ENCODE measurements at regions not wholly inside any gene's neighbourhood (a gene's known extent, or its start where the extent isn't known, plus 50 kb on each side); places are given as distances from the start of the nearest gene placed in this dataset.

- no peaks in the 10 kb centered on the region for H4K20me1 ChIP-seq (replicated peaks; ENCODE audit: control insufficient read depth, extremely low read depth, insufficient read depth, low read length)
- H3K9me1 ChIP-seq (replicated peaks; ENCODE audit: control insufficient read depth, extremely low read depth, insufficient read depth, low read length) = no peaks in the 10 kb centered on the region
- FAIRE-seq (no peak), DNase-seq (ENCODE audit: low read depth, low spot score) (no peak)
- CTCF ChIA-PET = no interaction called here
- no peaks in the 10 kb centered on the region for H3K9me3 ChIP-seq (replicated peaks; ENCODE audit: control insufficient read depth, insufficient read depth, low read length)
- dilution Hi-C loops (cut with MboI; ENCODE audit: extremely low pct_ligation_motif_present, low sequenced_read_pairs) (no loop called here), intact Hi-C loops (cut with micrococcal nuclease) (no loop called here)
- H3K27ac ChIP-seq (ENCODE audit: insufficient read depth, low read depth, low read length) = no peak overlapping the region
- no peak for TF ChIP-seq POLR2A (IDR thresholded peaks at IDR 0.05; ENCODE audit: low read depth, low read length)
- no peak for TF ChIP-seq JUN (IDR thresholded peaks at IDR 0.05; ENCODE audit: borderline replicate concordance, insufficient read depth, insufficient read length, low read depth)
- POLR2A ChIA-PET = no interaction called here
- H3K4me2 ChIP-seq (ENCODE audit: insufficient read depth, low read length) = no peak overlapping the region
- no peaks in the 10 kb centered on the region for H3K4me1 ChIP-seq (ENCODE audit: control insufficient read depth, extremely low read depth, insufficient read depth, low read length)
- H3K27me3 ChIP-seq (ENCODE audit: control insufficient read depth in 2 of 2, insufficient read depth in 2 of 2, low read length in 2 of 2) = no peaks in the 10 kb centered on the region
- no peaks in the 10 kb centered on the region for H3K36me3 ChIP-seq (ENCODE audit: control insufficient read depth in 2 of 2, extremely low read depth in 1 of 2, insufficient read depth in 2 of 2, low read length in 2 of 2)
- BruUV-seq (replicated peaks) = no TSS peak
- H3K9ac ChIP-seq (replicated peaks; ENCODE audit: extremely low read depth, insufficient read depth, low read length) = no peak overlapping the region
- no peak overlapping the region for H2AFZ ChIP-seq (ENCODE audit: low read depth, low read length)
- no peaks in the 10 kb centered on the region for H3K79me2 ChIP-seq (ENCODE audit: control insufficient read depth, insufficient read depth, low read length)
- no peak overlapping the region for H3K4me3 ChIP-seq (replicated peaks in 1 of 3; ENCODE audit: insufficient read depth in 1 of 3, low read depth in 1 of 3, low read length in 3 of 3)
Observed at GRCh38 chr7:25583621-25584020, 355.3 kb upstream of the NPVF start.

GRCh38 chr7:25584112-25584938, 356.0 kb upstream of the NPVF start:
- ChIA-PET POLR2A (no interaction called here), CTCF (no interaction called here)
- intact Hi-C loops (cut with micrococcal nuclease) = no loop called here
- Histone ChIP-seq H4K20me1 (replicated peaks; ENCODE audit: control insufficient read depth, extremely low read depth, insufficient read depth, low read length) (no peaks in the 10 kb centered on the region), H3K27ac (ENCODE audit: insufficient read depth, low read depth, low read length) (no peak overlapping the region), H3K4me2 (ENCODE audit: insufficient read depth, low read length) (no peak overlapping the region), H3K9ac (replicated peaks; ENCODE audit: extremely low read depth, insufficient read depth, low read length) (no peak overlapping the region), H3K27me3 (ENCODE audit: control insufficient read depth in 2 of 2, insufficient read depth in 2 of 2, low read length in 2 of 2) (no peaks in the 10 kb centered on the region), H3K4me3 (replicated peaks in 1 of 3; ENCODE audit: insufficient read depth in 1 of 3, low read depth in 1 of 3, low read length in 3 of 3) (no peak overlapping the region), H3K4me1 (ENCODE audit: control insufficient read depth, extremely low read depth, insufficient read depth, low read length) (no peaks in the 10 kb centered on the region), H3K79me2 (ENCODE audit: control insufficient read depth, insufficient read depth, low read length) (no peaks in the 10 kb centered on the region), H2AFZ (ENCODE audit: low read depth, low read length) (no peak overlapping the region), H3K9me3 (replicated peaks; ENCODE audit: control insufficient read depth, insufficient read depth, low read length) (no peaks in the 10 kb centered on the region), H3K36me3 (ENCODE audit: control insufficient read depth in 2 of 2, extremely low read depth in 1 of 2, insufficient read depth in 2 of 2, low read length in 2 of 2) (no peaks in the 10 kb centered on the region), H3K9me1 (replicated peaks; ENCODE audit: control insufficient read depth, extremely low read depth, insufficient read depth, low read length) (no peaks in the 10 kb centered on the region)
- dilution Hi-C loops (cut with MboI; ENCODE audit: extremely low pct_ligation_motif_present, low sequenced_read_pairs) = no loop called here
- FAIRE-seq (no peak), DNase-seq (ENCODE audit: low read depth, low spot score) (no peak)
- no peak for TF ChIP-seq FOS (IDR thresholded peaks at IDR 0.05; ENCODE audit: borderline replicate concordance, insufficient read depth, low read length)
- no peak for TF ChIP-seq EZH2 (IDR thresholded peaks at IDR 0.05; ENCODE audit: borderline replicate concordance, low read depth, low read length, severe bottlenecking)
- TF ChIP-seq CTCF (IDR thresholded peaks at IDR 0.05; ENCODE audit: extremely low read depth in 1 of 2, insufficient read depth in 1 of 2, low read depth in 1 of 2, low read length in 2 of 2) = no peak
- no peak for TF ChIP-seq MAX (IDR thresholded peaks at IDR 0.05; ENCODE audit: insufficient read depth, insufficient read length)
- TF ChIP-seq MYC (IDR thresholded peaks at IDR 0.05; ENCODE audit: low read depth, low read length) = no peak
- TF ChIP-seq POLR2AphosphoS5 (IDR thresholded peaks at IDR 0.05; ENCODE audit: insufficient read depth, low read depth, low read length) = no peak
- no peak for TF ChIP-seq POLR2A (IDR thresholded peaks at IDR 0.05; ENCODE audit: low read depth, low read length)
- no peak for TF ChIP-seq JUN (IDR thresholded peaks at IDR 0.05; ENCODE audit: borderline replicate concordance, insufficient read depth, insufficient read length, low read depth)
- TF ChIP-seq GATA2 (IDR thresholded peaks at IDR 0.05; ENCODE audit: insufficient read depth, insufficient read length, low read depth, low read length) = no peak
- BruUV-seq (replicated peaks) = no TSS peak
